GM12878 (cell line): ENCODE measurements at regions not wholly inside any gene's neighbourhood (a gene's known extent, or its start where the extent isn't known, plus 50 kb on each side); places are given as distances from the start of the nearest gene placed in this dataset.
"Not testable (repeated sequence)": the region's sequence is repeated elsewhere in the genome, so short reads cannot be mapped to it uniquely, and the experiment has no call there.

ENCODE experiments used
- CEBPB ChIP-seq, 2 experiments: fragments of 150-350 bp in 1 of 2; IDR thresholded peaks; 2 replicates each; pipeline ENCODE4 v1.6.1; 2012 to 2014; ENCODE audit warnings: low read depth in 2 of 2, low read length in 2 of 2, borderline replicate concordance in 1 of 2, inconsistent platforms in 1 of 2
- DPF2 ChIP-seq: fragments of 450-650 bp; IDR thresholded peaks from 2 replicates; pipeline ENCODE4 v1.6.1; 2017; ENCODE audit warnings: mild to moderate bottlenecking
- POLR2A ChIP-seq: IDR thresholded peaks from 2 replicates; pipeline ENCODE4 v1.6.1; 2011; ENCODE audit warnings: low read depth, mild to moderate bottlenecking, low read length
- SMC3 ChIP-seq: IDR thresholded peaks from 2 replicates; pipeline ENCODE4 v1.6.1; 2011; ENCODE audit warnings: low read length, improper control_type of control experiment, borderline replicate concordance
- SREBF2 ChIP-seq: IDR thresholded peaks from 2 replicates; pipeline ENCODE4 v1.6.1; 2012; ENCODE audit warnings: mild to moderate bottlenecking, low read length
- TF ChIP-seq, protein P1 (sequence below), 3 experiments: IDR thresholded peaks in 2 of 3; conservative IDR thresholded peaks in 1 of 3; 2 replicates each; pipeline ENCODE4 v1.5.1; 2011; ENCODE audit warnings: low read depth in 3 of 3, low read length in 3 of 3, mild to moderate bottlenecking in 3 of 3, control low read depth in 2 of 3, moderate library complexity in 2 of 3, inconsistent platforms in 1 of 3, mixed read lengths in 1 of 3; ENCODE audit not compliant: control insufficient read depth in 2 of 3, insufficient read depth in 1 of 3; ENCODE audit errors: extremely low read depth in 1 of 3

GRCh38 chr7:70895337-70896200 lies 236.4 kb upstream of the GALNT17 start:
- not testable (repeated sequence) for TF ChIP-seq CEBPB (IDR thresholded peaks at IDR 0.05; ENCODE audit: borderline replicate concordance in 1 of 2, low read depth in 2 of 2, low read length in 2 of 2); DPF2; POLR2A; SREBF2; SMC3
- TF ChIP-seq, protein P1, sequence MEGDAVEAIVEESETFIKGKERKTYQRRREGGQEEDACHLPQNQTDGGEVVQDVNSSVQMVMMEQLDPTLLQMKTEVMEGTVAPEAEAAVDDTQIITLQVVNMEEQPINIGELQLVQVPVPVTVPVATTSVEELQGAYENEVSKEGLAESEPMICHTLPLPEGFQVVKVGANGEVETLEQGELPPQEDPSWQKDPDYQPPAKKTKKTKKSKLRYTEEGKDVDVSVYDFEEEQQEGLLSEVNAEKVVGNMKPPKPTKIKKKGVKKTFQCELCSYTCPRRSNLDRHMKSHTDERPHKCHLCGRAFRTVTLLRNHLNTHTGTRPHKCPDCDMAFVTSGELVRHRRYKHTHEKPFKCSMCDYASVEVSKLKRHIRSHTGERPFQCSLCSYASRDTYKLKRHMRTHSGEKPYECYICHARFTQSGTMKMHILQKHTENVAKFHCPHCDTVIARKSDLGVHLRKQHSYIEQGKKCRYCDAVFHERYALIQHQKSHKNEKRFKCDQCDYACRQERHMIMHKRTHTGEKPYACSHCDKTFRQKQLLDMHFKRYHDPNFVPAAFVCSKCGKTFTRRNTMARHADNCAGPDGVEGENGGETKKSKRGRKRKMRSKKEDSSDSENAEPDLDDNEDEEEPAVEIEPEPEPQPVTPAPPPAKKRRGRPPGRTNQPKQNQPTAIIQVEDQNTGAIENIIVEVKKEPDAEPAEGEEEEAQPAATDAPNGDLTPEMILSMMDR (IDR thresholded peaks at IDR 0.05 in 2 of 3, conservative IDR thresholded peaks at IDR 0.05 in 1 of 3; ENCODE audit: control insufficient read depth in 2 of 3, extremely low read depth in 1 of 3, insufficient read depth in 1 of 3, low read depth in 3 of 3, low read length in 3 of 3) = not testable (repeated sequence)
